SU-DHL-6 (cell line): ENCODE measurements at regions not wholly inside any gene's neighbourhood (a gene's known extent, or its start where the extent isn't known, plus 50 kb on each side); places are given as distances from the start of the nearest gene placed in this dataset.
"Not testable (repeated sequence)": the region's sequence is repeated elsewhere in the genome, so short reads cannot be mapped to it uniquely, and the experiment has no call there.

Experiments used
- H2AFZ ChIP-seq: fragments of 200-600 bp; sonication (generic); 2 replicates; pipeline ENCODE4 v1.6.1; 2014; ENCODE audit warnings: low read depth, mild to moderate bottlenecking, moderate library complexity, mixed read lengths, antibody characterized with exemption, low read length; ENCODE audit not compliant: severe bottlenecking
- H3F3A ChIP-seq: fragments of 200-600 bp; shearing (Covaris generic); 2 replicates; pipeline ENCODE4 v1.6.0; 2016; ENCODE audit warnings: antibody characterized with exemption, mild to moderate bottlenecking; ENCODE audit not compliant: insufficient read depth
- H3K27ac ChIP-seq: fragments of 200-600 bp; sonication (generic); 2 replicates; pipeline ENCODE4 v1.5.1; 2016; ENCODE audit warnings: low read depth, mild to moderate bottlenecking, low read length, moderate library complexity, mixed read lengths
- H3K27me3 ChIP-seq: fragments of 200-600 bp; sonication (generic), shearing (Covaris generic); 2 replicates; pipeline ENCODE4 v1.6.0; 2014; ENCODE audit warnings: mild to moderate bottlenecking, low read length
- H3K36me3 ChIP-seq: fragments of 200-600 bp; sonication (generic); 2 replicates; pipeline ENCODE4 v1.6.1; 2014; ENCODE audit warnings: mild to moderate bottlenecking, low read length, mixed read lengths
- H3K4me2 ChIP-seq: fragments of 300-600, 200-600 bp; shearing (Covaris generic), sonication (generic); 2 replicates; pipeline ENCODE4 v1.6.0; 2014; ENCODE audit warnings: low read length, low read depth, mild to moderate bottlenecking; ENCODE audit not compliant: poor library complexity, severe bottlenecking
- H3K4me3 ChIP-seq: fragments of 200-600 bp; sonication (generic); 2 replicates; pipeline ENCODE4 v1.5.1; 2014; ENCODE audit warnings: antibody characterized with exemption, low read length, mild to moderate bottlenecking, mixed read lengths; ENCODE audit not compliant: insufficient read depth, poor library complexity, severe bottlenecking
- H3K79me2 ChIP-seq: fragments of 200-600 bp; sonication (generic); 2 replicates; pipeline ENCODE4 v1.6.1; 2014; ENCODE audit warnings: mild to moderate bottlenecking, low read length, moderate library complexity; ENCODE audit not compliant: insufficient read depth
- H3K9ac ChIP-seq: fragments of 200-600 bp; sonication (generic); 2 replicates; pipeline ENCODE4 v1.7.0; 2014; ENCODE audit warnings: mild to moderate bottlenecking, low read length
- H3K9me2 ChIP-seq: fragments of 200-600 bp; sonication (generic); replicated peaks from 2 replicates; pipeline ENCODE4 v1.6.1; 2014; ENCODE audit warnings: low read length; ENCODE audit not compliant: insufficient read depth
- H3K9me3 ChIP-seq: fragments of 200-600 bp; sonication (generic); 2 replicates; pipeline ENCODE4 v1.6.1; 2014; ENCODE audit warnings: low read length, mixed read lengths; ENCODE audit not compliant: insufficient read depth
- H4K20me1 ChIP-seq: fragments of 200-600 bp; sonication (generic); 2 replicates; pipeline ENCODE4 v1.6.1; 2014; ENCODE audit warnings: low read depth, mild to moderate bottlenecking, antibody characterized with exemption, low read length, moderate library complexity, mixed read lengths
- EZH2phosphoT487 ChIP-seq: fragments of 200-600 bp; sonication (generic), shearing (Covaris generic); conservative IDR thresholded peaks from 2 replicates; pipeline ENCODE4 v1.6.1; 2018; ENCODE audit warnings: mild to moderate bottlenecking, antibody characterized with exemption, low read length, moderate library complexity, mixed read lengths
- TF ChIP-seq, protein P1 (sequence below): fragments of 200-600 bp; sonication (generic); IDR thresholded peaks from one replicate; pipeline ENCODE4 v1.5.1; 2017; ENCODE audit warnings: antibody characterized with exemption, mild to moderate bottlenecking, low read length, moderate library complexity; ENCODE audit not compliant: insufficient read depth, poor library complexity, severe bottlenecking

DNA sequence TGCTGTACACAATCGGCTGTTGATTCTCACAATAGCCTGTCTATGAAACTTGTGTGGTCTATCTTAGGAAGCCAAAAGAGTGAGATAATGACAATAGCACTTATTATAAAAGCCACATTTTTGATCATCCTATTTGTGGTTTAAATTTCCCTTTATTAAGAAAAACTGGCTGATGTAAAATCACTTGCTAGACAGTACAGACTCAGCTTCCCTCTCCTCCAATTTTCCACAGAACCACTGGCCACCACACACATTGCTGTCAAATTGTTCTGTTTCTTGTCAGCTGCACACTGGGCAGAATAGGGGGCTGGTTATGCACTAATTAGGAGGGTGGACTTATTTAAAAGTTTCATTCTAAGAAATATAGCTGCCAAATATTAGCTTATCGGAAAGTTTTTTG lies 425.9 kb downstream of the EPHA3 start:
- Histone ChIP-seq H2AFZ (no peak overlapping the region), H3K4me3 (no peak overlapping the region), H3K9me2 (no peaks in the 10 kb centered on the region), H4K20me1 (no peaks in the 10 kb centered on the region), H3K79me2 (no peaks in the 10 kb centered on the region), H3K9ac (no peak overlapping the region), H3K9me3 (no peaks in the 10 kb centered on the region), H3K4me2 (no peak overlapping the region), H3K36me3 (no peaks in the 10 kb centered on the region), H3K27ac (no peak overlapping the region), H3K27me3 (no peaks in the 10 kb centered on the region), H3F3A (no peaks in the 10 kb centered on the region)
- TF ChIP-seq, protein P1, sequence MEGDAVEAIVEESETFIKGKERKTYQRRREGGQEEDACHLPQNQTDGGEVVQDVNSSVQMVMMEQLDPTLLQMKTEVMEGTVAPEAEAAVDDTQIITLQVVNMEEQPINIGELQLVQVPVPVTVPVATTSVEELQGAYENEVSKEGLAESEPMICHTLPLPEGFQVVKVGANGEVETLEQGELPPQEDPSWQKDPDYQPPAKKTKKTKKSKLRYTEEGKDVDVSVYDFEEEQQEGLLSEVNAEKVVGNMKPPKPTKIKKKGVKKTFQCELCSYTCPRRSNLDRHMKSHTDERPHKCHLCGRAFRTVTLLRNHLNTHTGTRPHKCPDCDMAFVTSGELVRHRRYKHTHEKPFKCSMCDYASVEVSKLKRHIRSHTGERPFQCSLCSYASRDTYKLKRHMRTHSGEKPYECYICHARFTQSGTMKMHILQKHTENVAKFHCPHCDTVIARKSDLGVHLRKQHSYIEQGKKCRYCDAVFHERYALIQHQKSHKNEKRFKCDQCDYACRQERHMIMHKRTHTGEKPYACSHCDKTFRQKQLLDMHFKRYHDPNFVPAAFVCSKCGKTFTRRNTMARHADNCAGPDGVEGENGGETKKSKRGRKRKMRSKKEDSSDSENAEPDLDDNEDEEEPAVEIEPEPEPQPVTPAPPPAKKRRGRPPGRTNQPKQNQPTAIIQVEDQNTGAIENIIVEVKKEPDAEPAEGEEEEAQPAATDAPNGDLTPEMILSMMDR: no peak
- no peak for TF ChIP-seq EZH2phosphoT487

DNA sequence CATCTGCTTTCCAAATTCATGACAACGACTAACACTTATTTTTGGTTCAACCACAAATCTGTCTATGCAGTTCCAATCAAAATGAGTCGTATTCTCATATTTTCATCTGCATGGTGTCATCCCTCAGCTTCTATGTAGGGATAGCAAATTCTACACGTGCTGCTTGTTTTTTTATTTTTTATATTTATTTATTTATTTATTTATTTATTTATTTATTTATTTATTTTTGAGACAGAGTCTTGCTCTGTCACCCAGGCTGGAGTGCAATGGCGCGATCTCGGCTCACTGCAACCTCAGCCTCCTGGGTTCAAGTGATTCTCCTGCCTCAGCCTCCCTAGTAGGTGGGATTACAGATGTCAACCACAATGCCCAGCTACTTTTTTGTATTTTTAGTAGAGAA lies 447.2 kb downstream of the EPHA3 start:
- not testable (repeated sequence) for H3K4me2 ChIP-seq, H3K9me2 ChIP-seq, H2AFZ ChIP-seq, H3F3A ChIP-seq, H3K9ac ChIP-seq, H4K20me1 ChIP-seq, H3K79me2 ChIP-seq, H3K4me3 ChIP-seq, H3K9me3 ChIP-seq, H3K27me3 ChIP-seq, H3K27ac ChIP-seq, H3K36me3 ChIP-seq

DNA sequence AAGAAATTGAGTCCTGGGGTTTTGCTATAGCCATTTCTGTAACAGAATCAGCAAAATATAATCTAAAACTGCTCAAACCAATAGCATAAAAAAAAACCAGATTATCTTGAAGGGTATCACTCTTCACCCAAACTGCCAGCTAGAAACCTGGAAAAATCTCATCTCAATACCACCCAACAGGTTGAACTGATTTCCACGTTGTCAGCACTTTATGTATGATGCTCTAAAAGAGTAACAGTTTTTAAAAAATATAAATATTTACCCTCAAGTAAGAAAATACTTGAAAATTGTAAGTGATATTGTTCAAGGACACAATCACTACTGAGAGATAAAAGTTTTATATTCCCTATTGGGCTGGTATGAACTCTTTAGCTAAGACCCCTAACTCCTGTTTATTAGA lies 451.3 kb downstream of the EPHA3 start:
- no peaks in the 10 kb centered on the region for H3F3A ChIP-seq
- H3K36me3 ChIP-seq: no peaks in the 10 kb centered on the region
- H3K4me3 ChIP-seq: no peak overlapping the region
- H3K27ac ChIP-seq: no peak overlapping the region
- H3K9ac ChIP-seq: no peak overlapping the region
- no peak overlapping the region for H3K4me2 ChIP-seq
- TF ChIP-seq, protein P1: no peak
- no peak for TF ChIP-seq EZH2phosphoT487
- no peaks in the 10 kb centered on the region for H3K79me2 ChIP-seq
- no peaks in the 10 kb centered on the region for H3K27me3 ChIP-seq
- H3K9me2 ChIP-seq: no peaks in the 10 kb centered on the region
- no peaks in the 10 kb centered on the region for H4K20me1 ChIP-seq
- no peaks in the 10 kb centered on the region for H3K9me3 ChIP-seq
- H2AFZ ChIP-seq: no peak overlapping the region

DNA sequence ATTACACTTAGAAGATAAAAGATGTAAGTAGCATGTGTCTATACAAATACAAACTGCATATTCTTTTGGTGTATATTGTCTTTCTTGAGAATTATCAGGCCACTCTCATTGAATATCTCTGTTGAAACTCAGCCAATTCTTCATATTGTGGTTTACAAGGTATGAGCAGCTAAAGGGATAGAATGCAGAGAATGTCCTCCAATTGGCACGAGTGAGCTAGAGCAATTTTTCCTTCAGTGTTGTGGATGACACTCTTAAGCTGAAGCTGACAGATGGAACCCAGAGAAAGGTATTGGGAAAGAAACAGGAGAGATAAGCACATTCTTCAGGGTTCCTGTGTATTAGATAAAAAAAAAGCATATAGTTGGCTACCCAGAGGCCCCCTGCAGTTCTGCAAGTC lies 453.1 kb downstream of the EPHA3 start:
- no peaks in the 10 kb centered on the region for H3K9me3 ChIP-seq
- no peak overlapping the region for H3K9ac ChIP-seq
- H3K4me2 ChIP-seq: no peak overlapping the region
- H3K27ac ChIP-seq: no peak overlapping the region
- no peak overlapping the region for H3K4me3 ChIP-seq
- no peaks in the 10 kb centered on the region for H3K36me3 ChIP-seq
- H4K20me1 ChIP-seq: no peaks in the 10 kb centered on the region
- no peak overlapping the region for H2AFZ ChIP-seq
- H3K79me2 ChIP-seq: no peaks in the 10 kb centered on the region
- H3K27me3 ChIP-seq: no peaks in the 10 kb centered on the region
- no peaks in the 10 kb centered on the region for H3K9me2 ChIP-seq
- no peaks in the 10 kb centered on the region for H3F3A ChIP-seq
- no peak for TF ChIP-seq EZH2phosphoT487
- TF ChIP-seq, protein P1: no peak
